ENCODE measurements at regions not wholly inside any gene's neighbourhood (a gene's known extent, or its start where the extent isn't known, plus 50 kb on each side); places are given as distances from the start of the nearest gene placed in this dataset.

- DNase-seq (no peak), ATAC-seq (ENCODE audit: poor library complexity) (no peak)
- Mint-ChIP-seq H3K27ac (no peak overlapping the region), H3K4me1 (ENCODE audit: low read depth) (no peaks in the 10 kb centered on the region), H3K27me3 (peaks cover 11% of the 10 kb centered on the region), H3K4me3 (no peak overlapping the region), H3K36me3 (ENCODE audit: low read depth) (no peaks in the 10 kb centered on the region), H3K9me3 (no peaks in the 10 kb centered on the region)
- Histone ChIP-seq H3K36me3 (ENCODE audit: insufficient read depth, low read length) (no peaks in the 10 kb centered on the region), H3K9me3 (ENCODE audit: control insufficient read depth in 1 of 2, insufficient read depth in 1 of 2, low read length in 2 of 2) (peaks cover 0 to under 1% of the 10 kb centered on the region in 2 experiments), H3K27me3 (ENCODE audit: control insufficient read depth in 1 of 2, insufficient read depth in 2 of 2, low read length in 2 of 2) (peaks cover 0 to 6% of the 10 kb centered on the region in 2 experiments), H3K27ac (ENCODE audit: low read depth in 1 of 2, low read length in 2 of 2) (no peak overlapping the region), H3K4me1 (ENCODE audit: insufficient read depth, low read length) (no peaks in the 10 kb centered on the region), H3K4me3 (ENCODE audit: low read length) (no peak overlapping the region)
- no peak for TF ChIP-seq CTCF (IDR thresholded peaks at IDR 0.05)
- CTCF ChIA-PET, result no interaction called here
- intact Hi-C loops (cut with DNase I, micrococcal nuclease), result no loop called here
- POLR2A ChIA-PET, result no interaction called here
These were observed 141.3 kb downstream of the ANXA5 start for GRCh38 chr4:121555315-121556107.

GRCh38 chr4:121554382-121554781 is 142.4 kb downstream of the ANXA5 start:
- H3K4me3 Mint-ChIP-seq, result no peak overlapping the region
- Histone ChIP-seq H3K27me3 (ENCODE audit: control insufficient read depth in 1 of 2, insufficient read depth in 2 of 2, low read length in 2 of 2) (peaks cover 3 to 6% of the 10 kb centered on the region in 2 experiments), H3K27ac (ENCODE audit: low read depth in 1 of 2, low read length in 2 of 2) (no peak overlapping the region), H3K4me1 (ENCODE audit: insufficient read depth, low read length) (no peaks in the 10 kb centered on the region), H3K9me3 (ENCODE audit: control insufficient read depth in 1 of 2, insufficient read depth in 1 of 2, low read length in 2 of 2) (peaks cover 0 to 8% of the 10 kb centered on the region in 2 experiments), H3K36me3 (ENCODE audit: insufficient read depth, low read length) (no peaks in the 10 kb centered on the region), H3K4me3 (ENCODE audit: low read length) (no peak overlapping the region)
- TF ChIP-seq CTCF (IDR thresholded peaks at IDR 0.05), result no peak
- H3K9me3 Mint-ChIP-seq, result no peaks in the 10 kb centered on the region
- POLR2A ChIA-PET, result no interaction called here
- intact Hi-C loops (cut with DNase I, micrococcal nuclease), result no loop called here
- CTCF ChIA-PET, result no interaction called here
- DNase-seq (no peak), ATAC-seq (ENCODE audit: poor library complexity) (no peak)
- H3K27me3 Mint-ChIP-seq, result peaks cover 11% of the 10 kb centered on the region
- H3K4me1 Mint-ChIP-seq (ENCODE audit: low read depth), result no peaks in the 10 kb centered on the region
- H3K36me3 Mint-ChIP-seq (ENCODE audit: low read depth), result no peaks in the 10 kb centered on the region
- H3K27ac Mint-ChIP-seq, result no peak overlapping the region

GRCh38 chr4:121551881-121552280 is 144.9 kb downstream of the ANXA5 start:
- no peak for TF ChIP-seq CTCF (IDR thresholded peaks at IDR 0.05)
- ChIA-PET POLR2A (no interaction called here), CTCF (no interaction called here)
- no peaks in the 10 kb centered on the region for H3K4me1 Mint-ChIP-seq (ENCODE audit: low read depth)
- intact Hi-C loops (cut with DNase I, micrococcal nuclease), result no loop called here
- peaks cover 0 to 8% of the 10 kb centered on the region in 2 experiments for H3K9me3 ChIP-seq (ENCODE audit: control insufficient read depth in 1 of 2, insufficient read depth in 1 of 2, low read length in 2 of 2)
- no peak overlapping the region for H3K4me3 ChIP-seq (ENCODE audit: low read length)
- H3K4me1 ChIP-seq (ENCODE audit: insufficient read depth, low read length), result no peaks in the 10 kb centered on the region
- H3K36me3 Mint-ChIP-seq (ENCODE audit: low read depth), result no peaks in the 10 kb centered on the region
- no peak overlapping the region for H3K4me3 Mint-ChIP-seq
- DNase-seq (no peak), ATAC-seq (ENCODE audit: poor library complexity) (no peak)
- no peaks in the 10 kb centered on the region for H3K9me3 Mint-ChIP-seq
- no peak overlapping the region for H3K27ac Mint-ChIP-seq
- H3K36me3 ChIP-seq (ENCODE audit: insufficient read depth, low read length), result no peaks in the 10 kb centered on the region
- H3K27me3 ChIP-seq (ENCODE audit: control insufficient read depth in 1 of 2, insufficient read depth in 2 of 2, low read length in 2 of 2), result peaks cover 3 to 6% of the 10 kb centered on the region in 2 experiments
- peaks cover 7% of the 10 kb centered on the region for H3K27me3 Mint-ChIP-seq
- no peak overlapping the region for H3K27ac ChIP-seq (ENCODE audit: low read depth in 1 of 2, low read length in 2 of 2)
